Brain microvascular endothelial cell (primary cell): ENCODE measurements at regions not wholly inside any gene's neighbourhood (a gene's known extent, or its start where the extent isn't known, plus 50 kb on each side); places are given as distances from the start of the nearest gene placed in this dataset.

ENCODE experiments used
- DNase-seq: peaks from one replicate; pipeline ENCODE4 v3.0.0-alpha.2; 2020
- H3K27ac ChIP-seq: fragments of 250-450 bp; sonication (Bioruptor Pico); 2 replicates; pipeline ENCODE4 v1.5.1; 2020; ENCODE audit warnings: mild to moderate bottlenecking, moderate library complexity
- H3K27me3 ChIP-seq: fragments of 250-450 bp; sonication (Bioruptor Pico); replicated peaks from 2 replicates; pipeline ENCODE4 v1.5.1; 2020; ENCODE audit warnings: mild to moderate bottlenecking
- H3K36me3 ChIP-seq: fragments of 250-450 bp; sonication (Bioruptor Pico); replicated peaks from 2 replicates; pipeline ENCODE4 v1.5.1; 2020; ENCODE audit warnings: mild to moderate bottlenecking
- H3K4me3 ChIP-seq: 2 replicates; pipeline ENCODE4 v1.5.1; 2011; ENCODE audit warnings: low read depth, mild to moderate bottlenecking, control low read depth, low read length, moderate library complexity
- in situ Hi-C: cut with HindIII; loops from 2 replicates; pipeline ENCODE4 v1.10.0; 2017; ENCODE audit warnings: low sequenced_read_pairs, low pct_ligation_motif_present
- TF ChIP-seq, protein P1 (sequence below): IDR thresholded peaks from 2 replicates; pipeline ENCODE4 v1.5.1; 2011; ENCODE audit warnings: low read depth, mild to moderate bottlenecking, moderate library complexity, low read length, control low read depth, inconsistent platforms; ENCODE audit errors: missing control alignments

DNA sequence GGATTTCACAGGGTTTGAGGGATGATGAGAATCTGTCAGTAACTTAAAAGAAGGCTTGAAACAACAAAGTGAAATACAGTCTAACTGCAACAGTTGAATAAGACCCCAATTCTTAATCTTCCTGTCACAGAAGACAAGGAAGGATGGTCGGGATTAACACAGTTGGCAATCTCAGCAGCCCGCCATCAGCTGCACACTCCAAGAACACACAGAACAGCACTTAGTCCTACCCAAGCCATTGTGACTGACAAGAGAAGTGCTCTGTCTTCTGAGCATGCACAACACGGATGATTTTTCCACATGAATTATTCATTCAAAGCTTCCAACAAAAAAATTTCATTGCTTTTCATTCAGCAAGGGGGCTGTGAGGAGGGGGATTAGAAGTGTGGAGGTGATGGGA, 576.1 kb downstream of the TLE4 start:
- Histone ChIP-seq H3K27ac (no peak overlapping the region), H3K27me3 (no peaks in the 10 kb centered on the region), H3K36me3 (no peaks in the 10 kb centered on the region), H3K4me3 (no peak overlapping the region)
- no peak for DNase-seq
- in situ Hi-C loops = no loop called here
- TF ChIP-seq, protein P1, sequence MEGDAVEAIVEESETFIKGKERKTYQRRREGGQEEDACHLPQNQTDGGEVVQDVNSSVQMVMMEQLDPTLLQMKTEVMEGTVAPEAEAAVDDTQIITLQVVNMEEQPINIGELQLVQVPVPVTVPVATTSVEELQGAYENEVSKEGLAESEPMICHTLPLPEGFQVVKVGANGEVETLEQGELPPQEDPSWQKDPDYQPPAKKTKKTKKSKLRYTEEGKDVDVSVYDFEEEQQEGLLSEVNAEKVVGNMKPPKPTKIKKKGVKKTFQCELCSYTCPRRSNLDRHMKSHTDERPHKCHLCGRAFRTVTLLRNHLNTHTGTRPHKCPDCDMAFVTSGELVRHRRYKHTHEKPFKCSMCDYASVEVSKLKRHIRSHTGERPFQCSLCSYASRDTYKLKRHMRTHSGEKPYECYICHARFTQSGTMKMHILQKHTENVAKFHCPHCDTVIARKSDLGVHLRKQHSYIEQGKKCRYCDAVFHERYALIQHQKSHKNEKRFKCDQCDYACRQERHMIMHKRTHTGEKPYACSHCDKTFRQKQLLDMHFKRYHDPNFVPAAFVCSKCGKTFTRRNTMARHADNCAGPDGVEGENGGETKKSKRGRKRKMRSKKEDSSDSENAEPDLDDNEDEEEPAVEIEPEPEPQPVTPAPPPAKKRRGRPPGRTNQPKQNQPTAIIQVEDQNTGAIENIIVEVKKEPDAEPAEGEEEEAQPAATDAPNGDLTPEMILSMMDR = no peak

DNA sequence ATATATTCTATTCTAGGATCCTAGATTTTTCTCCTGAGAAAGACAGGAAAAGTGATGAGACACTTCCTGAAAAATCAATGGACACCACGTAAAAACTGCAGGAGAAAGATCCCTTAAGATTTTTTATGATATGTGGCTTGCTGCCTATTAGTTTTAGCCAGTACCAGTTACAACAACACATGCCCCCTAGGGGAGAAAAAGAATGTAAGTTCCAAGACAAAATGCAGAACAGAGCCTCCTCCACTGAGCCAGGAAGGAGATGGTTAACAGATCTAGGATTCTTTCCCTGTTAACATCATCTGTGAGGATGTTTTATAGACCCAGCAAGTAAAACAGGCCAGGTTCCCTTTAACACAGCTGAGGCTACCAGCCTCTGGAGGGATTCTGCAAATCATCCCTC, 574.7 kb downstream of the TLE4 start:
- no peak overlapping the region for H3K4me3 ChIP-seq
- no peaks in the 10 kb centered on the region for H3K27me3 ChIP-seq
- TF ChIP-seq, protein P1 = peak; percentile 51
- in situ Hi-C loops = no loop called here
- no peak overlapping the region for H3K27ac ChIP-seq
- DNase-seq = peak; percentile 22
- no peaks in the 10 kb centered on the region for H3K36me3 ChIP-seq

DNA sequence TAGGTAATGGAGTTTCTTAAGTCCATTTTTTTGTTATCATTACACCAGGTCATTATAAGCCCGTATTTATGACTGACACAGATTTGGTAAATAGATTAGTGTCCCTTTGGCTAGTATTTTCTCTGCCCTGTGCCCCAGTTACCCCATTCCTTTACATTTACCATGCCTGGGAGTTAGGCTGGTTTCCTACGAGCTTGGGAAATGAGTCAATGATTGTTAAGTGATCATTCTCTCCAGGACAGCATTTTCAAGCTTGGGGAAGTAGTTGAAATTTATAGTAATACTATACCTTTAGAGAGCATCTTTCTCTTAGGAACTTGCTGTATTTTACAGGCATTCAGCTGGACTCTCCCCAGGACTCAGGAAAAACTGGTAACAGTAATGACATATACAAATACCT, 573.1 kb downstream of the TLE4 start:
- TF ChIP-seq, protein P1 = no peak
- no peak for DNase-seq
- H3K27ac ChIP-seq = no peak overlapping the region
- no peaks in the 10 kb centered on the region for H3K36me3 ChIP-seq
- no peak overlapping the region for H3K4me3 ChIP-seq
- H3K27me3 ChIP-seq = no peaks in the 10 kb centered on the region
- in situ Hi-C loops = no loop called here

DNA sequence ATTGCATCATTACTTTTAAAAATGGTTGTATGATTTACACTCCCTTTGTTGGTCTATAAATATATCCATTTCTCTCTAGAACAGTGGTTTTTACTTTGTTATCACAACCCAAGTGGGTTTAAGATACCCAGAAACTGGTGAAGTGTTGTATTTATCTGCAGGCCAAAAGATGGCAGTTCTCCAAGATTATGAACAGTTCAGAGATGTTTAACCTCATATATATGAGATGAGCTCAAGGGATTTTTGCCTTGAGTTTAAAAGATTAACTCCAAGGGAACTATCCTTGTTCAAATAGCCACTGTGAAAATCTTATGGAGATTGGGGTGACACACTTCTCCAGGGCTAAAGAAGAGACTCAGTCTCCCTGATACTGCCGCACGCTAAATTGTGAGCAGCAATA, 572.6 kb downstream of the TLE4 start:
- H3K27ac ChIP-seq = no peak overlapping the region
- DNase-seq = peak; percentile 16
- TF ChIP-seq, protein P1 = no peak
- in situ Hi-C loops = no loop called here
- H3K27me3 ChIP-seq = no peaks in the 10 kb centered on the region
- no peaks in the 10 kb centered on the region for H3K36me3 ChIP-seq
- no peak overlapping the region for H3K4me3 ChIP-seq

DNA sequence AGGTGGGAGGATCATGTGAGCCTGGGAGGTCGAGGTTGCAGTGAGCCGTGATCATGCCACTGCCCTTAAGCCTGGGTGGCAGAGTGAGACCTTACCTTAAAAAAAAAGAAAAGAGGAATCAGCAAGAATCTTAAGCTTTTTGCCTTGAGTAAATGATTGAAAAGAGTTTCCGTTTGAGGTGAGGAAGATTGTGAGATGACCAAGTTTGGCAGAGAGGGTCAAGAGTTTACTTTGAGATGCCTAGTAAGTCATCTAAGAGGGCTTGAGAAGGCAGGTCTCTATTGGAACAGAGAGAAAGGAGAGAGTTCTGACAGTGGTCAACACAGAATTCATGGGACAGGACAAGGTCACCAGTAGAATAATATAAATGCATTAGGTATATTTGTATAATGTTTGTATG, 572.1 kb downstream of the TLE4 start:
- Histone ChIP-seq H3K4me3 (no peak overlapping the region), H3K27ac (no peak overlapping the region), H3K27me3 (no peaks in the 10 kb centered on the region), H3K36me3 (no peaks in the 10 kb centered on the region)
- in situ Hi-C loops = no loop called here
- TF ChIP-seq, protein P1 = no peak
- no peak for DNase-seq

DNA sequence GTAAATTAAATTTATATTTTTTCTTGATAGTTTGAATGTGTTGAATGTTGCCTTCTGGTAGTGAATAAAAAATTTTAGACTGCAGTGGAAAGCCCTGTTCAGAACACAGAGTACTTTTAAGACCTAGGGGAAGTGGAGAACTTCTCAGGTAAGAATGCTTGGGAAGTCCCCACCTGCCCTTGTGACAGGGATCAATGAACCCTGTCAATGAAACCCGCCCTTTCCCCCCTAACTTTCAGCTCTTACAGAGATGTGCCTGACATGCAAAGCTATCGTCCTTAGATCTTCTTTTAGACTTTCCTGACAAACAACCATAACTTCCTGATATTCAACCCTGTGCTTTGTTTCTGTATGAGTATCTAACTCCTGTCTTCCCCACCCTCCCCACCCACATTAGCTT, 562.7 kb downstream of the TLE4 start:
- in situ Hi-C loops = no loop called here
- H3K36me3 ChIP-seq = no peaks in the 10 kb centered on the region
- DNase-seq = no peak
- no peak overlapping the region for H3K4me3 ChIP-seq
- TF ChIP-seq, protein P1 = no peak
- H3K27me3 ChIP-seq = no peaks in the 10 kb centered on the region
- H3K27ac ChIP-seq = no peak overlapping the region
